Caco-2 (cell line): ENCODE measurements at regions not wholly inside any gene's neighbourhood (a gene's known extent, or its start where the extent isn't known, plus 50 kb on each side); places are given as distances from the start of the nearest gene placed in this dataset.
A peak's percentile ranks its signal among the peaks of the same experiment; 100 is the strongest.

Source experiments
- BruUV-seq: library from RNA; stranded (reverse); fragments of 400-500 nt; replicated peaks from 2 replicates; lab custom pipeline; 2021; lab: Mats Ljungman, UMichigan
- CTCF ChIA-PET: fragments of 300-600 bp; sonication (Branson Sonifier 250); formaldehyde crosslinking; loops from one replicate; lab custom pipeline; 2022; ENCODE audit warnings: antibody characterized with exemption; lab: Charles Lee
- POLR2A ChIA-PET: fragments of 300-600 bp; sonication (Branson Sonifier 250); formaldehyde crosslinking; loops from one replicate; lab custom pipeline; 2022; ENCODE audit warnings: antibody characterized with exemption; lab: Charles Lee
- DNase-seq, 2 experiments: peaks; one replicate each; pipeline versions ENCODE4 v3.0.0 to v3.0.0-alpha.2; 2020 to 2022
- H3K27me3 ChIP-seq: replicated peaks from 2 replicates; pipeline ENCODE4 v1.6.0; 2011; ENCODE audit warnings: low read length; ENCODE audit not compliant: control insufficient read depth, insufficient read depth
- H3K36me3 ChIP-seq: 2 replicates; pipeline ENCODE4 v1.5.1; 2011; ENCODE audit warnings: low read length; ENCODE audit not compliant: control insufficient read depth, insufficient read depth
- H3K4me1 ChIP-seq: fragments of 250-450 bp; sonication (Bioruptor Pico); 2 replicates; pipeline ENCODE4 v1.5.1; 2020; ENCODE audit warnings: mild to moderate bottlenecking
- H3K4me3 ChIP-seq: 2 replicates; pipeline ENCODE4 v1.5.1; 2011; ENCODE audit warnings: low read depth, mild to moderate bottlenecking, control low read depth, low read length
- H3K9me3 ChIP-seq: fragments of 250-450 bp; sonication (Bioruptor Pico); 2 replicates; pipeline ENCODE4 v1.5.1; 2020; ENCODE audit warnings: mild to moderate bottlenecking, moderate library complexity
- H3K27ac Mint-ChIP-seq: one replicate; pipeline ENCODE4 v1.8.0; 2022; ENCODE audit warnings: mixed read lengths; ENCODE audit not compliant: unreplicated experiment
- H3K27me3 Mint-ChIP-seq: one replicate; pipeline ENCODE4 v1.8.0; 2022; ENCODE audit warnings: mixed read lengths; ENCODE audit not compliant: insufficient read depth, unreplicated experiment
- H3K36me3 Mint-ChIP-seq: one replicate; pipeline ENCODE4 v1.8.0; 2022; ENCODE audit warnings: mild to moderate bottlenecking, mixed read lengths; ENCODE audit not compliant: insufficient read depth, unreplicated experiment
- H3K4me1 Mint-ChIP-seq: one replicate; pipeline ENCODE4 v1.8.0; 2022; ENCODE audit warnings: low read depth, mixed read lengths; ENCODE audit not compliant: unreplicated experiment
- H3K4me3 Mint-ChIP-seq: one replicate; pipeline ENCODE4 v1.8.0; 2022; ENCODE audit warnings: mild to moderate bottlenecking, moderate library complexity, mixed read lengths; ENCODE audit not compliant: unreplicated experiment
- H3K9me3 Mint-ChIP-seq: one replicate; pipeline ENCODE4 v1.8.0; 2022; ENCODE audit warnings: mixed read lengths; ENCODE audit not compliant: unreplicated experiment
- intact Hi-C: fragments of 100-400 bp; cut with micrococcal nuclease; formaldehyde crosslinking; loops from one replicate; pipeline ENCODE4 v1.10.0; 2022; ENCODE audit not compliant: unreplicated experiment
- TF ChIP-seq, protein P1 (sequence below), 2 experiments: fragments of 200-600 bp in 1 of 2; IDR thresholded peaks; 1 replicate in 1 of 2; 2 replicates in 1 of 2; pipeline versions ENCODE4 v1.5.1 to v1.8.0; 2011 to 2022; ENCODE audit warnings: antibody characterized with exemption in 1 of 2, control low read depth in 1 of 2, inconsistent platforms in 1 of 2, low read depth in 1 of 2, low read length in 1 of 2, mild to moderate bottlenecking in 1 of 2, moderate library complexity in 1 of 2; ENCODE audit not compliant: insufficient read depth in 1 of 2, severe bottlenecking in 1 of 2, unreplicated experiment in 1 of 2

DNA sequence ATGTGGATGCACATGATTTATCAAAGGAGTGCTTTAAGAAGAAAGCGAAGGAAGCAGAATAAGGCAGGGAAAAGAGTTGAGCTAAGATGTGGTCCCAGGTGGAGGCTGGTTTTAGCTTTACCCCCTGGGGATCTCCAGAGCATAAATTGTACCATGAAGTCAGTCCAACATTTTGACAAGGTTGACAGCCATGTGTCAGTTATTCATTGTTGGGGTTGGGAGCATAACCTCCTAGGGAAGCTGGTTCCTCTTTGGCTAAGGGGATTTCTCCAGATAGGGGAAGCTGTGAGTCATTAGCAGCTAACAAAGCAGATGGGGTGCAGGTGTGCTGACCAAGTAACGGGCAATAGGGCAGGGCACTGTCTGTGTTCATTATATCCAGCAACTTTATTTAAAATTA, 123.7 kb upstream of the IGSF10 start:
- H3K27me3 Mint-ChIP-seq, result no peaks in the 10 kb centered on the region
- H3K9me3 Mint-ChIP-seq, result peaks cover 22% of the 10 kb centered on the region
- H3K36me3 ChIP-seq, result no peaks in the 10 kb centered on the region
- no peak overlapping the region for H3K4me3 ChIP-seq
- no peak overlapping the region for H3K4me3 Mint-ChIP-seq
- no peaks in the 10 kb centered on the region for H3K36me3 Mint-ChIP-seq
- no peaks in the 10 kb centered on the region; the same call in 1 of the 2 replicates for H3K9me3 ChIP-seq
- intact Hi-C loops, result loop anchor here (5.0 kb wide), 1 partner anchor 117 kb away; no protein-coding TSS in a partner anchor
- H3K4me1 ChIP-seq, result peaks cover 21% of the 10 kb centered on the region
- BruUV-seq, result no TSS peak
- ChIA-PET POLR2A (no interaction called here), CTCF (no interaction called here)
- peaks cover 30% of the 10 kb centered on the region for H3K4me1 Mint-ChIP-seq
- TF ChIP-seq, protein P1, sequence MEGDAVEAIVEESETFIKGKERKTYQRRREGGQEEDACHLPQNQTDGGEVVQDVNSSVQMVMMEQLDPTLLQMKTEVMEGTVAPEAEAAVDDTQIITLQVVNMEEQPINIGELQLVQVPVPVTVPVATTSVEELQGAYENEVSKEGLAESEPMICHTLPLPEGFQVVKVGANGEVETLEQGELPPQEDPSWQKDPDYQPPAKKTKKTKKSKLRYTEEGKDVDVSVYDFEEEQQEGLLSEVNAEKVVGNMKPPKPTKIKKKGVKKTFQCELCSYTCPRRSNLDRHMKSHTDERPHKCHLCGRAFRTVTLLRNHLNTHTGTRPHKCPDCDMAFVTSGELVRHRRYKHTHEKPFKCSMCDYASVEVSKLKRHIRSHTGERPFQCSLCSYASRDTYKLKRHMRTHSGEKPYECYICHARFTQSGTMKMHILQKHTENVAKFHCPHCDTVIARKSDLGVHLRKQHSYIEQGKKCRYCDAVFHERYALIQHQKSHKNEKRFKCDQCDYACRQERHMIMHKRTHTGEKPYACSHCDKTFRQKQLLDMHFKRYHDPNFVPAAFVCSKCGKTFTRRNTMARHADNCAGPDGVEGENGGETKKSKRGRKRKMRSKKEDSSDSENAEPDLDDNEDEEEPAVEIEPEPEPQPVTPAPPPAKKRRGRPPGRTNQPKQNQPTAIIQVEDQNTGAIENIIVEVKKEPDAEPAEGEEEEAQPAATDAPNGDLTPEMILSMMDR (IDR thresholded peaks at IDR 0.05; ENCODE audit: insufficient read depth in 1 of 2, low read depth in 1 of 2, low read length in 1 of 2, severe bottlenecking in 1 of 2, unreplicated experiment in 1 of 2), result no peak
- H3K27ac Mint-ChIP-seq, result no peak overlapping the region
- H3K27me3 ChIP-seq, result no peaks in the 10 kb centered on the region
- no peak for DNase-seq

- Mint-ChIP-seq H3K4me3 (no peak overlapping the region), H3K36me3 (no peaks in the 10 kb centered on the region), H3K9me3 (peaks cover 20% of the 10 kb centered on the region), H3K27me3 (no peaks in the 10 kb centered on the region), H3K27ac (peak overlapping the region; percentile 86), H3K4me1 (peaks cover 35% of the 10 kb centered on the region)
- POLR2A ChIA-PET, result interaction anchor here (0.6 kb wide), 1 partner anchor 52 kb away, joined by 3 read pairs; no protein-coding TSS in a partner anchor
- Histone ChIP-seq H3K36me3 (no peaks in the 10 kb centered on the region), H3K27me3 (no peaks in the 10 kb centered on the region), H3K9me3 (no peaks in the 10 kb centered on the region; the same call in 1 of the 2 replicates), H3K4me1 (peaks cover 21% of the 10 kb centered on the region), H3K4me3 (no peak overlapping the region)
- BruUV-seq, result no TSS peak
- TF ChIP-seq, protein P1 (IDR thresholded peaks at IDR 0.05; ENCODE audit: insufficient read depth in 1 of 2, low read depth in 1 of 2, low read length in 1 of 2, severe bottlenecking in 1 of 2, unreplicated experiment in 1 of 2), result no peak
- DNase-seq, result no peak
- intact Hi-C loops, result loop anchor here (2.0 to 5.0 kb wide), 3 partner anchors 18 to 114 kb away; no protein-coding TSS in a partner anchor
- CTCF ChIA-PET, result no interaction called here
Observed at GRCh38 chr3:151581035-151581434, 120.2 kb upstream of the IGSF10 start.

DNA sequence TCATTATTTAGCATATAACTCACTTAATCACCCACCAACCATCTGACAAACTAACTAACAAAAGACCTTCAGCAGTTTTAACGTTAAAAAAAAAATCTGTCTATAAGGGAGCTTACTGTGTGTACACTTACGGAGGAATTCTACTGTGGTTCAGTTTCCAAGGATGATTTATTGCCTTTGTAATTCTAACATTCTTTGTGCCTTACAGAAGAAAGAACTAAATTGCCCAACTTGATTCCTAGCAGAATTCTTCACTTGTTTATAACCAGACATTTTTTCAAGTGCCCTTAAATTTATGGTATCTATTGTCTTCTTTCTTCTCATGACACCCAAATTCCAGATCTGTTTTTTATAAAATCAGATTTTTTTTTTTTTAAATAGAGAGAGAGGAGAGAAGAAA, 119.7 kb upstream of the IGSF10 start:
- H3K9me3 Mint-ChIP-seq, result peaks cover 20% of the 10 kb centered on the region
- TF ChIP-seq, protein P1 (IDR thresholded peaks at IDR 0.05; ENCODE audit: insufficient read depth in 1 of 2, low read depth in 1 of 2, low read length in 1 of 2, severe bottlenecking in 1 of 2, unreplicated experiment in 1 of 2), result no peak
- no peaks in the 10 kb centered on the region; the same call in 1 of the 2 replicates for H3K9me3 ChIP-seq
- peak overlapping the region; percentile 16 for H3K4me3 Mint-ChIP-seq
- H3K27me3 ChIP-seq, result no peaks in the 10 kb centered on the region
- no peaks in the 10 kb centered on the region for H3K36me3 Mint-ChIP-seq
- POLR2A ChIA-PET, result interaction anchor here (0.6 kb wide), 1 partner anchor 53 kb away, joined by 3 read pairs; no protein-coding TSS in a partner anchor
- no peaks in the 10 kb centered on the region for H3K27me3 Mint-ChIP-seq
- H3K36me3 ChIP-seq, result no peaks in the 10 kb centered on the region
- H3K27ac Mint-ChIP-seq, result peak overlapping the region; percentile 86
- peaks cover 21% of the 10 kb centered on the region for H3K4me1 ChIP-seq
- H3K4me1 Mint-ChIP-seq, result peaks cover 35% of the 10 kb centered on the region
- CTCF ChIA-PET, result interaction anchor here (1.1 kb wide), 1 partner anchor 58 kb away, joined by 3 read pairs; no protein-coding TSS in a partner anchor
- no TSS peak for BruUV-seq
- intact Hi-C loops, result loop anchor here (1.0 to 5.0 kb wide), 4 partner anchors 18 to 113 kb away; no protein-coding TSS in a partner anchor
- no peak overlapping the region for H3K4me3 ChIP-seq
- peak in 1 of 2 experiments; percentile 51 for DNase-seq
